PC-9 (cell line): ENCODE measurements at regions not wholly inside any gene's neighbourhood (a gene's known extent, or its start where the extent isn't known, plus 50 kb on each side); places are given as distances from the start of the nearest gene placed in this dataset.

Experiments used
- EZH2 ChIP-seq: fragments of 200-600 bp; sonication (generic); IDR thresholded peaks from 2 replicates; pipeline ENCODE4 v1.8.0; 2017; ENCODE audit warnings: antibody characterized with exemption, low read depth
- TF ChIP-seq, protein P1 (sequence below): fragments of 200-600 bp; sonication (generic); conservative IDR thresholded peaks from 2 replicates; pipeline ENCODE4 v1.6.1; 2017; ENCODE audit warnings: mixed run types, antibody characterized with exemption, mild to moderate bottlenecking, moderate library complexity

DNA sequence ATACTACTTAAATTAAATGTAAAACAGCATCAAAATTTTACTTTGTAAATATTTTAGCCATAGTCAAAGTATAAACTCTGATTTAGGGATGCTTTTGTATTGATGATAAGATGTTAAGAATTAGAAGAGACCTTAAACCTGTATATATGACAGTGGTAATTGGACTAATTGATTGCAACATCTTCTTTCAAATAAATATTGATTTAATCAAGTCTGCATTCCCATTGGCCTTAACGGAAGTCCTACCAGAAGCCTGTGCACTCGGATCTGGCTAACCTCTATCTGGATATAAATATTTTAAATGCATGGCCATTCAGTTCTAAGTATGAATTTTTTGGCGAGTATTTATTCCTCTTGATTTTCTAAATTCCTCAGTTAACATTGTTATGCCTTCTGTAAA, 856.1 kb downstream of the USP25 start:
- TF ChIP-seq, protein P1, sequence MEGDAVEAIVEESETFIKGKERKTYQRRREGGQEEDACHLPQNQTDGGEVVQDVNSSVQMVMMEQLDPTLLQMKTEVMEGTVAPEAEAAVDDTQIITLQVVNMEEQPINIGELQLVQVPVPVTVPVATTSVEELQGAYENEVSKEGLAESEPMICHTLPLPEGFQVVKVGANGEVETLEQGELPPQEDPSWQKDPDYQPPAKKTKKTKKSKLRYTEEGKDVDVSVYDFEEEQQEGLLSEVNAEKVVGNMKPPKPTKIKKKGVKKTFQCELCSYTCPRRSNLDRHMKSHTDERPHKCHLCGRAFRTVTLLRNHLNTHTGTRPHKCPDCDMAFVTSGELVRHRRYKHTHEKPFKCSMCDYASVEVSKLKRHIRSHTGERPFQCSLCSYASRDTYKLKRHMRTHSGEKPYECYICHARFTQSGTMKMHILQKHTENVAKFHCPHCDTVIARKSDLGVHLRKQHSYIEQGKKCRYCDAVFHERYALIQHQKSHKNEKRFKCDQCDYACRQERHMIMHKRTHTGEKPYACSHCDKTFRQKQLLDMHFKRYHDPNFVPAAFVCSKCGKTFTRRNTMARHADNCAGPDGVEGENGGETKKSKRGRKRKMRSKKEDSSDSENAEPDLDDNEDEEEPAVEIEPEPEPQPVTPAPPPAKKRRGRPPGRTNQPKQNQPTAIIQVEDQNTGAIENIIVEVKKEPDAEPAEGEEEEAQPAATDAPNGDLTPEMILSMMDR, result no peak
- no peak for TF ChIP-seq EZH2
